ENCODE measurements at regions not wholly inside any gene's neighbourhood (a gene's known extent, or its start where the extent isn't known, plus 50 kb on each side); places are given as distances from the start of the nearest gene placed in this dataset.
"Not testable (repeated sequence)": the region's sequence is repeated elsewhere in the genome, so short reads cannot be mapped to it uniquely, and the experiment has no call there.

- no peaks in the 10 kb centered on the region for H3K27me3 ChIP-seq
- H3K4me1 ChIP-seq, result no peaks in the 10 kb centered on the region
- H3K27ac ChIP-seq, result no peak overlapping the region
- no peak overlapping the region for H3K4me3 ChIP-seq
- H3K36me3 ChIP-seq, result no peaks in the 10 kb centered on the region
- intact Hi-C loops (cut with DNase I), result no loop called here
- no peaks in the 10 kb centered on the region for H3K9me3 ChIP-seq
- no peak for TF ChIP-seq CTCF (IDR thresholded peaks at IDR 0.05)
- no peak for ATAC-seq
- DNase-seq, result no peak
Observed at GRCh38 chr11:38648604-38649003, 2050.6 kb upstream of the RAG2 start.

GRCh38 chr11:38646382-38646781, 2048.3 kb upstream of the RAG2 start:
- H3K9me3 ChIP-seq, result peaks cover 0 to 11% of the 10 kb centered on the region in 2 donors
- ATAC-seq (no peak), DNase-seq (no peak)

GRCh38 chr11:38640854-38641253, 2042.8 kb upstream of the RAG2 start:
- Histone ChIP-seq H3K27me3 (no peaks in the 10 kb centered on the region), H3K27ac (no peak overlapping the region), H3K36me3 (no peaks in the 10 kb centered on the region), H3K4me3 (no peak overlapping the region), H3K4me1 (no peaks in the 10 kb centered on the region), H3K9me3 (peaks cover 0 to 18% of the 10 kb centered on the region in 2 donors)
- intact Hi-C loops (cut with DNase I), result no loop called here
- DNase-seq (no peak), ATAC-seq (no peak)
- no peak for TF ChIP-seq CTCF (IDR thresholded peaks at IDR 0.05)

More at GRCh38 chr11:38646382-38646781, 2048.3 kb upstream of the RAG2 start:
- TF ChIP-seq CTCF (IDR thresholded peaks at IDR 0.05), result no peak
- Histone ChIP-seq H3K36me3 (no peaks in the 10 kb centered on the region), H3K27me3 (no peaks in the 10 kb centered on the region), H3K4me1 (no peaks in the 10 kb centered on the region), H3K27ac (no peak overlapping the region), H3K4me3 (no peak overlapping the region)
- intact Hi-C loops (cut with DNase I), result no loop called here

GRCh38 chr11:38612701-38613100, 2014.7 kb upstream of the RAG2 start:
- TF ChIP-seq CTCF (IDR thresholded peaks at IDR 0.05), result no peak

GRCh38 chr11:38601371-38601770, 2003.3 kb upstream of the RAG2 start:
- intact Hi-C loops (cut with DNase I); H3K9me3 ChIP-seq; H3K27ac ChIP-seq; ATAC-seq; DNase-seq; H3K27me3 ChIP-seq; H3K36me3 ChIP-seq; H3K4me1 ChIP-seq; H3K4me3 ChIP-seq: not testable (repeated sequence)

More at GRCh38 chr11:38612701-38613100, 2014.7 kb upstream of the RAG2 start:
- Histone ChIP-seq H3K27ac (no peak overlapping the region), H3K27me3 (no peaks in the 10 kb centered on the region), H3K36me3 (no peaks in the 10 kb centered on the region), H3K4me1 (no peaks in the 10 kb centered on the region), H3K9me3 (peaks cover 0 to 18% of the 10 kb centered on the region in 2 donors), H3K4me3 (no peak overlapping the region)
- ATAC-seq, result no peak
- no peak for DNase-seq
- intact Hi-C loops (cut with DNase I), result no loop called here

GRCh38 chr11:38598418-38598817, 2000.4 kb upstream of the RAG2 start:
- Histone ChIP-seq H3K36me3 (no peaks in the 10 kb centered on the region), H3K27ac (no peak overlapping the region), H3K4me1 (no peaks in the 10 kb centered on the region), H3K4me3 (no peak overlapping the region), H3K27me3 (no peaks in the 10 kb centered on the region), H3K9me3 (peaks cover 0 to 5% of the 10 kb centered on the region in 2 donors)
- no peak for DNase-seq
- no peak for TF ChIP-seq CTCF (IDR thresholded peaks at IDR 0.05)
- intact Hi-C loops (cut with DNase I), result no loop called here
- no peak for ATAC-seq

GRCh38 chr11:38595359-38596016, 1997.5 kb upstream of the RAG2 start:
- DNase-seq; H3K36me3 ChIP-seq; ATAC-seq; H3K4me1 ChIP-seq; H3K27ac ChIP-seq; intact Hi-C loops (cut with DNase I); H3K4me3 ChIP-seq; H3K9me3 ChIP-seq; H3K27me3 ChIP-seq: not testable (repeated sequence)
